SK-N-MC (cell line): ENCODE measurements at regions not wholly inside any gene's neighbourhood (a gene's known extent, or its start where the extent isn't known, plus 50 kb on each side); places are given as distances from the start of the nearest gene placed in this dataset.

ENCODE experiments used
- EZH2 ChIP-seq: fragments of 200-600 bp; sonication (generic); IDR thresholded peaks from one replicate; pipeline ENCODE4 v1.6.1; 2017; ENCODE audit warnings: antibody characterized with exemption
- FOXP2 ChIP-seq: optimal IDR thresholded peaks from 2 replicates; pipeline ENCODE3; 2011; ENCODE audit warnings: mild to moderate bottlenecking, moderate library complexity; ENCODE audit not compliant: insufficient read depth; ENCODE audit errors: extremely low read length, control extremely low read depth
- POLR2AphosphoS5 ChIP-seq: IDR thresholded peaks from 2 replicates; pipeline ENCODE4 v1.6.1; 2012; ENCODE audit warnings: mild to moderate bottlenecking, low read depth, low read length, borderline replicate concordance

- TF ChIP-seq POLR2AphosphoS5 (no peak), FOXP2 (no peak), EZH2 (no peak)
Observed at GRCh38 chr3:76501315-76501714, 538.6 kb upstream of the ROBO2 start.
